ENCODE measurements at regions not wholly inside any gene's neighbourhood (a gene's known extent, or its start where the extent isn't known, plus 50 kb on each side); places are given as distances from the start of the nearest gene placed in this dataset.

DNA sequence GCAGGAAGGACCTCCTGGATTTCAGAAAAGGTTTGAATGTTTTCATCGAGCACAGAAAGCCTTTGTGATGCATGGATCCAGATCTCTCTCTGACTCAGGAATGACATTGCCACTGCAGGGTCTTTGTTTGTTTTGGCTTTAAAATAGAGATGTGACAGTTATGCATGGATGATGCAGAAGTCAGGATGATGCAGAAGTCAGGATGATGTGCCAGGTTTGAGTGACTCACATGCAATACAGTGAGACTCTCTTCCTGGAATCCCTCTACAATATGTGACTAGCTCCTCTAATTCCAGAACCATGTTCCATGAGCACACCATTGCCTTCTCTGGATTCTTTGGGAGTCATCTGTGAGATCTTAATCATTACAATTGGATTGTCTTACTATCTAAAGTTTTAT lies 177.9 kb upstream of the RAB6C start:
- dilution Hi-C loops (cut with MboI; ENCODE audit: extremely low pct_ligation_motif_present, low sequenced_read_pairs): no loop called here

DNA sequence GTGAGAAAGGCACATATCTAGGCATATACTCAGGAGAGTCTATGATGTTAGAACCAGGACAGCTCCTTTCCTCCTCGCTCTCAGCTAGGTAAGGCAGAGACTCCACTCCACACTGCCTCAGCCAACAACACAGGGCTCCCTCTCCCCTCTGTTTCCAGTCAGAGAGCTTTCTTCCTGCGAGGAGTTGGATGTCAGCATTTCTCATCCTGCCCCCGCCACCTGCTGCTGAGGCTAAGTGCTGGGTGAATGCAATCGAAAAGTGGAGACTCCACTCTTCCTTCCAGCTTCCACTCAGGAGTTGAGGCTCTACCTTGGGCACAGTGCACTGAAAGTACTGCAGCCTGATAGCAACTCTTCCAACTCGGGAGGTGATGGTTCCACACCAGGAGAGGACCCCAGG lies 177.2 kb upstream of the RAB6C start:
- TF ChIP-seq, protein P1, sequence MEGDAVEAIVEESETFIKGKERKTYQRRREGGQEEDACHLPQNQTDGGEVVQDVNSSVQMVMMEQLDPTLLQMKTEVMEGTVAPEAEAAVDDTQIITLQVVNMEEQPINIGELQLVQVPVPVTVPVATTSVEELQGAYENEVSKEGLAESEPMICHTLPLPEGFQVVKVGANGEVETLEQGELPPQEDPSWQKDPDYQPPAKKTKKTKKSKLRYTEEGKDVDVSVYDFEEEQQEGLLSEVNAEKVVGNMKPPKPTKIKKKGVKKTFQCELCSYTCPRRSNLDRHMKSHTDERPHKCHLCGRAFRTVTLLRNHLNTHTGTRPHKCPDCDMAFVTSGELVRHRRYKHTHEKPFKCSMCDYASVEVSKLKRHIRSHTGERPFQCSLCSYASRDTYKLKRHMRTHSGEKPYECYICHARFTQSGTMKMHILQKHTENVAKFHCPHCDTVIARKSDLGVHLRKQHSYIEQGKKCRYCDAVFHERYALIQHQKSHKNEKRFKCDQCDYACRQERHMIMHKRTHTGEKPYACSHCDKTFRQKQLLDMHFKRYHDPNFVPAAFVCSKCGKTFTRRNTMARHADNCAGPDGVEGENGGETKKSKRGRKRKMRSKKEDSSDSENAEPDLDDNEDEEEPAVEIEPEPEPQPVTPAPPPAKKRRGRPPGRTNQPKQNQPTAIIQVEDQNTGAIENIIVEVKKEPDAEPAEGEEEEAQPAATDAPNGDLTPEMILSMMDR (optimal IDR thresholded peaks at IDR 0.05 in 1 of 3, IDR thresholded peaks at IDR 0.05 in 1 of 3, conservative IDR thresholded peaks at IDR 0.05 in 1 of 3; ENCODE audit: extremely low read depth in 1 of 3, insufficient read depth in 2 of 3, low read length in 3 of 3): no peak
- TF ChIP-seq EZH2 (IDR thresholded peaks at IDR 0.05; ENCODE audit: low read length): no peak
- H4K20me1 ChIP-seq (ENCODE audit: control insufficient read depth, extremely low read depth, insufficient read depth, low read length): no peaks in the 10 kb centered on the region
- no peaks in the 10 kb centered on the region for H3K27me3 ChIP-seq (ENCODE audit: control insufficient read depth, extremely low read depth, insufficient read depth, low read length)
- dilution Hi-C loops (cut with MboI; ENCODE audit: extremely low pct_ligation_motif_present, low sequenced_read_pairs): no loop called here
- H3K4me1 ChIP-seq (ENCODE audit: control insufficient read depth, extremely low read depth, insufficient read depth, low read length): no peaks in the 10 kb centered on the region
- no peak for DNase-seq (ENCODE audit: low read depth, low spot score)
- H3K36me3 ChIP-seq (ENCODE audit: control insufficient read depth in 2 of 2, extremely low read depth in 1 of 2, insufficient read depth in 2 of 2, low read length in 2 of 2): no peaks in the 10 kb centered on the region
- no peaks in the 10 kb centered on the region for H3K9me1 ChIP-seq (ENCODE audit: control insufficient read depth, extremely low read depth, insufficient read depth, low read length)
- FAIRE-seq: no peak
- H3K9ac ChIP-seq (ENCODE audit: control insufficient read depth, extremely low read depth, insufficient read depth, low read length): no peak overlapping the region
- H3K4me3 ChIP-seq (ENCODE audit: control insufficient read depth in 2 of 3, extremely low read depth in 1 of 3, insufficient read depth in 2 of 3, low read depth in 1 of 3, low read length in 3 of 3): no peak overlapping the region
- H2AFZ ChIP-seq (ENCODE audit: control insufficient read depth, low read length): no peak overlapping the region
- no peaks in the 10 kb centered on the region for H3K79me2 ChIP-seq (ENCODE audit: control insufficient read depth, insufficient read depth, low read length)
- no peak overlapping the region for H3K27ac ChIP-seq (ENCODE audit: control insufficient read depth, insufficient read depth, low read length)
- no peak overlapping the region for H3K4me2 ChIP-seq (ENCODE audit: control insufficient read depth, extremely low read depth, insufficient read depth, low read depth, low read length)
- no peaks in the 10 kb centered on the region for H3K9me3 ChIP-seq (ENCODE audit: control insufficient read depth, low read depth, low read length)

More for the DNA sequence above, 177.9 kb upstream of the RAB6C start:
- no peaks in the 10 kb centered on the region for H3K36me3 ChIP-seq (ENCODE audit: control insufficient read depth in 2 of 2, extremely low read depth in 1 of 2, insufficient read depth in 2 of 2, low read length in 2 of 2)
- no peak overlapping the region for H3K4me2 ChIP-seq (ENCODE audit: control insufficient read depth, extremely low read depth, insufficient read depth, low read depth, low read length)
- no peak overlapping the region for H2AFZ ChIP-seq (ENCODE audit: control insufficient read depth, low read length)
- no peaks in the 10 kb centered on the region for H3K79me2 ChIP-seq (ENCODE audit: control insufficient read depth, insufficient read depth, low read length)
- no peak overlapping the region for H3K9ac ChIP-seq (ENCODE audit: control insufficient read depth, extremely low read depth, insufficient read depth, low read length)
- TF ChIP-seq, protein P1 (optimal IDR thresholded peaks at IDR 0.05 in 1 of 3, IDR thresholded peaks at IDR 0.05 in 1 of 3, conservative IDR thresholded peaks at IDR 0.05 in 1 of 3; ENCODE audit: extremely low read depth in 1 of 3, insufficient read depth in 2 of 3, low read length in 3 of 3): no peak
- TF ChIP-seq EZH2 (IDR thresholded peaks at IDR 0.05; ENCODE audit: low read length): no peak
- no peaks in the 10 kb centered on the region for H3K4me1 ChIP-seq (ENCODE audit: control insufficient read depth, extremely low read depth, insufficient read depth, low read length)
- no peak overlapping the region for H3K27ac ChIP-seq (ENCODE audit: control insufficient read depth, insufficient read depth, low read length)
- no peak for FAIRE-seq
- no peaks in the 10 kb centered on the region for H4K20me1 ChIP-seq (ENCODE audit: control insufficient read depth, extremely low read depth, insufficient read depth, low read length)
- no peaks in the 10 kb centered on the region for H3K9me3 ChIP-seq (ENCODE audit: control insufficient read depth, low read depth, low read length)
- no peak for DNase-seq (ENCODE audit: low read depth, low spot score)
- no peak overlapping the region for H3K4me3 ChIP-seq (ENCODE audit: control insufficient read depth in 2 of 3, extremely low read depth in 1 of 3, insufficient read depth in 2 of 3, low read depth in 1 of 3, low read length in 3 of 3)
- H3K9me1 ChIP-seq (ENCODE audit: control insufficient read depth, extremely low read depth, insufficient read depth, low read length): no peaks in the 10 kb centered on the region
- no peaks in the 10 kb centered on the region for H3K27me3 ChIP-seq (ENCODE audit: control insufficient read depth, extremely low read depth, insufficient read depth, low read length)
